ENCODE measurements at regions not wholly inside any gene's neighbourhood (a gene's known extent, or its start where the extent isn't known, plus 50 kb on each side); places are given as distances from the start of the nearest gene placed in this dataset.
A peak's percentile ranks its signal among the peaks of the same experiment; 100 is the strongest.

- in situ Hi-C loops (cut with HindIII; ENCODE audit: low sequenced_read_pairs): no loop called here
- TF ChIP-seq, protein P1, sequence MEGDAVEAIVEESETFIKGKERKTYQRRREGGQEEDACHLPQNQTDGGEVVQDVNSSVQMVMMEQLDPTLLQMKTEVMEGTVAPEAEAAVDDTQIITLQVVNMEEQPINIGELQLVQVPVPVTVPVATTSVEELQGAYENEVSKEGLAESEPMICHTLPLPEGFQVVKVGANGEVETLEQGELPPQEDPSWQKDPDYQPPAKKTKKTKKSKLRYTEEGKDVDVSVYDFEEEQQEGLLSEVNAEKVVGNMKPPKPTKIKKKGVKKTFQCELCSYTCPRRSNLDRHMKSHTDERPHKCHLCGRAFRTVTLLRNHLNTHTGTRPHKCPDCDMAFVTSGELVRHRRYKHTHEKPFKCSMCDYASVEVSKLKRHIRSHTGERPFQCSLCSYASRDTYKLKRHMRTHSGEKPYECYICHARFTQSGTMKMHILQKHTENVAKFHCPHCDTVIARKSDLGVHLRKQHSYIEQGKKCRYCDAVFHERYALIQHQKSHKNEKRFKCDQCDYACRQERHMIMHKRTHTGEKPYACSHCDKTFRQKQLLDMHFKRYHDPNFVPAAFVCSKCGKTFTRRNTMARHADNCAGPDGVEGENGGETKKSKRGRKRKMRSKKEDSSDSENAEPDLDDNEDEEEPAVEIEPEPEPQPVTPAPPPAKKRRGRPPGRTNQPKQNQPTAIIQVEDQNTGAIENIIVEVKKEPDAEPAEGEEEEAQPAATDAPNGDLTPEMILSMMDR (IDR thresholded peaks at IDR 0.05; ENCODE audit: low read depth, low read length, missing control alignments): no peak
- H3K4me3 ChIP-seq (ENCODE audit: low read depth, low read length): no peak overlapping the region
- no peak for DNase-seq (ENCODE audit: low read depth)
Measured at GRCh38 chr15:29376590-29376989, 107.0 kb upstream of the NSMCE3 start.

DNA sequence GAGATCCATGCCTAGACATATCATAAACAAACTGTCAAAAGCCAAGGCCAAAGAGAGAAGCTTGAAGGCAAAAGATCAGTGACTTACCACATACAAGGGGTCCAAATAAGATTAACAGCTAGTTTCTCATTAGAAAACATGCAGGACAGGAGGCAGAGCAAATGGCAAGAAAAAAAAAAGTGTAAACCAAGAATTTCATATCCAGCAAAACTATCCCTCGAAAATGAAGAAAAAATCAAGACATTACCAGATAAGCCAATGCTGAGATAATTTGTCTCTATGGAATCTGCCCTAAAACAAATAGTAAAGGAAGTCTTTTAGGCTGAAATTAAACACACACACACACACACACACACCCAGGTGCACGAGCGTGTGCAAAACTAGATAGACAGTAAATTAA lies 99.6 kb upstream of the NSMCE3 start:
- H3K4me3 ChIP-seq (ENCODE audit: low read depth, low read length): no peak overlapping the region
- in situ Hi-C loops (cut with HindIII; ENCODE audit: low sequenced_read_pairs): no loop called here

GRCh38 chr15:29364426-29365078 lies 94.9 kb upstream of the NSMCE3 start:
- in situ Hi-C loops (cut with HindIII; ENCODE audit: low sequenced_read_pairs): loop anchor here (5.0 kb wide), 1 partner anchor 53 kb away; no protein-coding TSS in a partner anchor
- DNase-seq (ENCODE audit: low read depth): peak; percentile 84
- no peak overlapping the region for H3K4me3 ChIP-seq (ENCODE audit: low read depth, low read length)
- TF ChIP-seq, protein P1 (IDR thresholded peaks at IDR 0.05; ENCODE audit: low read depth, low read length, missing control alignments): peak; percentile 46

More for the DNA sequence above, 99.6 kb upstream of the NSMCE3 start:
- DNase-seq (ENCODE audit: low read depth): no peak
- TF ChIP-seq, protein P1 (IDR thresholded peaks at IDR 0.05; ENCODE audit: low read depth, low read length, missing control alignments): no peak

DNA sequence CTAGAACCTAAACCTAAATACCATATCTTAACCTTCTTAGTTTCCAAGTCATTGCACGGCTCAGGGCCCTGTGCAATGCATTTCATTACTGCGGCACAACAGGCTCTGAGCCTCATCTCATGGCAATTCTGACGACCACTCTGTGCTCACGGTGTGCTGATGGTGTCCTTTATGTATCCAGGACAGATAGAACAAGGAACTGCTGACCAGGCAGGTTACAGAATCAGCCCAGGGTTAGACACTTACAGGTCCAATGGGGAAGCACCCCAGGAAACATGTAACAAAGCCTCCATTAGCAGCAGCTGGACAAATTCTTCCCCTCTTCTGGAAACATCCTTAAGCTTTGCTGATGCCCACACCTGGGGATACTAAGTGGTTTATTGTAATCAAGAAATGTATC lies 91.9 kb upstream of the NSMCE3 start:
- in situ Hi-C loops (cut with HindIII; ENCODE audit: low sequenced_read_pairs): loop anchor here (5.0 kb wide), 1 partner anchor 56 kb away; no protein-coding TSS in a partner anchor
- no peak for DNase-seq (ENCODE audit: low read depth)
- H3K4me3 ChIP-seq (ENCODE audit: low read depth, low read length): no peak overlapping the region
- TF ChIP-seq, protein P1 (IDR thresholded peaks at IDR 0.05; ENCODE audit: low read depth, low read length, missing control alignments): no peak

GRCh38 chr15:29360152-29360551 lies 90.5 kb upstream of the NSMCE3 start:
- in situ Hi-C loops (cut with HindIII; ENCODE audit: low sequenced_read_pairs): loop anchor here (5.0 kb wide), 1 partner anchor 57 kb away; no protein-coding TSS in a partner anchor
- TF ChIP-seq, protein P1 (IDR thresholded peaks at IDR 0.05; ENCODE audit: low read depth, low read length, missing control alignments): no peak
- DNase-seq (ENCODE audit: low read depth): no peak
- H3K4me3 ChIP-seq (ENCODE audit: low read depth, low read length): no peak overlapping the region

DNA sequence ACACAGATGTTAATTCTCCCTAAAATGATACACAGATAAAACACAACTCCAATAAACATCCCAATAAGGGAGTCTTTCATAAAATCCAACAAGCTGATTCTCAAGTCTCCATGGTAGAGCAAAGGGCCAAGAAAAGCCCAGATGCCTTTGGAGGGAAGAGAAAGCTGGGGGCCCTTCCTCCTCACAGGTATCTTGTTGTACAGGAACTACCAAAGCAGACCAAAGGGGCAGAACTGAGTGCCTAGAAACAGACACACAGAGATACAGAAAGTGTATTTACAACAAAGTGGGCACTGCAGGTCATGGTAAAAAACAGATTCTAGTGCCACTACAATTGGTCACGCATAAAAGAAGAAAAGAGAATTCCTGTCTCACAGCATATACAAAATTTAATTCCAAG lies 87.2 kb upstream of the NSMCE3 start:
- DNase-seq (ENCODE audit: low read depth): no peak
- in situ Hi-C loops (cut with HindIII; ENCODE audit: low sequenced_read_pairs): no loop called here
- no peak overlapping the region for H3K4me3 ChIP-seq (ENCODE audit: low read depth, low read length)
- TF ChIP-seq, protein P1 (IDR thresholded peaks at IDR 0.05; ENCODE audit: low read depth, low read length, missing control alignments): no peak
